Trophoblast cell (in vitro differentiated cells and primary cell): ENCODE measurements at regions not wholly inside any gene's neighbourhood (a gene's known extent, or its start where the extent isn't known, plus 50 kb on each side); places are given as distances from the start of the nearest gene placed in this dataset.
"Not testable (repeated sequence)": the region's sequence is repeated elsewhere in the genome, so short reads cannot be mapped to it uniquely, and the experiment has no call there.

Source experiments
- DNase-seq, 2 donors: peaks; one replicate each; pipeline ENCODE4 v3.0.0-alpha.2; 2016
- H2AFZ ChIP-seq: 2 replicates; pipeline ENCODE4 v1.6.1; 2013; ENCODE audit warnings: low read length, moderate library complexity, mild to moderate bottlenecking; ENCODE audit not compliant: insufficient read depth, poor library complexity
- H2AK5ac ChIP-seq: 2 replicates; pipeline ENCODE4 v1.6.1; 2013; ENCODE audit warnings: mild to moderate bottlenecking, low read length
- H2BK120ac ChIP-seq: 2 replicates; pipeline ENCODE4 v1.6.1; 2013; ENCODE audit warnings: low read length, mild to moderate bottlenecking, moderate library complexity; ENCODE audit not compliant: insufficient read depth, poor library complexity
- H2BK12ac ChIP-seq: 2 replicates; pipeline ENCODE4 v1.6.1; 2013; ENCODE audit warnings: mild to moderate bottlenecking, low read length, moderate library complexity
- H2BK5ac ChIP-seq: 2 replicates; pipeline ENCODE4 v1.6.1; 2013; ENCODE audit warnings: low read length, low read depth, moderate library complexity, mild to moderate bottlenecking; ENCODE audit not compliant: poor library complexity
- H3K14ac ChIP-seq: 2 replicates; pipeline ENCODE4 v1.6.1; 2013; ENCODE audit warnings: mild to moderate bottlenecking, low read length
- H3K18ac ChIP-seq: 2 replicates; pipeline ENCODE4 v1.6.1; 2013; ENCODE audit warnings: mild to moderate bottlenecking, low read length
- H3K23ac ChIP-seq: 2 replicates; pipeline ENCODE4 v1.6.1; 2013; ENCODE audit warnings: low read length
- H3K27ac ChIP-seq: 2 replicates; pipeline ENCODE4 v1.5.1; 2013; ENCODE audit warnings: low read depth, mild to moderate bottlenecking, inconsistent platforms, low read length, moderate library complexity
- H3K27me3 ChIP-seq: 2 replicates; pipeline ENCODE4 v1.6.1; 2013; ENCODE audit warnings: inconsistent platforms, mild to moderate bottlenecking, low read length, moderate library complexity; ENCODE audit not compliant: insufficient read depth
- H3K36me3 ChIP-seq, 2 experiments: 1 replicate in 1 of 2; 2 replicates in 1 of 2; pipeline ENCODE4 v1.6.1; 2013; ENCODE audit warnings: low read length in 2 of 2, mild to moderate bottlenecking in 2 of 2, moderate library complexity in 1 of 2; ENCODE audit not compliant: insufficient read depth in 2 of 2, control insufficient read depth in 1 of 2
- H3K4ac ChIP-seq: 2 replicates; pipeline ENCODE4 v1.6.1; 2013; ENCODE audit warnings: low read depth, mild to moderate bottlenecking, low read length, moderate library complexity
- H3K4me1 ChIP-seq, 2 experiments: 1 replicate in 1 of 2; 2 replicates in 1 of 2; pipeline ENCODE4 v1.6.1; 2013; ENCODE audit warnings: low read length in 2 of 2, mild to moderate bottlenecking in 2 of 2, moderate library complexity in 1 of 2; ENCODE audit not compliant: insufficient read depth in 2 of 2, control insufficient read depth in 1 of 2
- H3K4me2 ChIP-seq: 2 replicates; pipeline ENCODE4 v1.6.1; 2013; ENCODE audit warnings: inconsistent platforms, mild to moderate bottlenecking, low read length, moderate library complexity
- H3K4me3 ChIP-seq: 2 replicates; pipeline ENCODE4 v1.5.1; 2013; ENCODE audit warnings: mild to moderate bottlenecking, low read depth, low read length, inconsistent platforms
- H3K79me1 ChIP-seq: one replicate; pipeline ENCODE4 v1.6.1; 2013; ENCODE audit warnings: low read length
- H3K79me2 ChIP-seq: 2 replicates; pipeline ENCODE4 v1.6.1; 2013; ENCODE audit warnings: low read length, mild to moderate bottlenecking; ENCODE audit not compliant: control insufficient read depth, insufficient read depth, poor library complexity
- H3K9ac ChIP-seq: 2 replicates; pipeline ENCODE4 v1.6.1; 2013; ENCODE audit warnings: mild to moderate bottlenecking, low read length
- H3K9me3 ChIP-seq: 2 replicates; pipeline ENCODE4 v1.6.1; 2013; ENCODE audit warnings: low read depth, mild to moderate bottlenecking, control low read depth, inconsistent platforms, low read length; ENCODE audit not compliant: insufficient read depth
- H4K12ac ChIP-seq: 2 replicates; pipeline ENCODE4 v1.6.1; 2013; ENCODE audit warnings: low read depth, mild to moderate bottlenecking, low read length, moderate library complexity
- H4K8ac ChIP-seq: 2 replicates; pipeline ENCODE4 v1.6.1; 2013; ENCODE audit warnings: low read depth, mild to moderate bottlenecking, low read length, moderate library complexity
- H4K91ac ChIP-seq: one replicate; pipeline ENCODE4 v1.6.1; 2013; ENCODE audit warnings: low read depth, mild to moderate bottlenecking, low read length, moderate library complexity
- WGBS: extraction: QIAGEN DNeasy Blood & Tissue Kit; methylation state at CpG from one replicate; pipeline ENCODE4 v1.1.7; 2013; ENCODE audit warnings: missing lambda C conversion rate; ENCODE audit not compliant: insufficient read length, insufficient coverage; ENCODE audit errors: extremely low coverage; 5-methylcytosine and 5-hydroxymethylcytosine counted together

DNA sequence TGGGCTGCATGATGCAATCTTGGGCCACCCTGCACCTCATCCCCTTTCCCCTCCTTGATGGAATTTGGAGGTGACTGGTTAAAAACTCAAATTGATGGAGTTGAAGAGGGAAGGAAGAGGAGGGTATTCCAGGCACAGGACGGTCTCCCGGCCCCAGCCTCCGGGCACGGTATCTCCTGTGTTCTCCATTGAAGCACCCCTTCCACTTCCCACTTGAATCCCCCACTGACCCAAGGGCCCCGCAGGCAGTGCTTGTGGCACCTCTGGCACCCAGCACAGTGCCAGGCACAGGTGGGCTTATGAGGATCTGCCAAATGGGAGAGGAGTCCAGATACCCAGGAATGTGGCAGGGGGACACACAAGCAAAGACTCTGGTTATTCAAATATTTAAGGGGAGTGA, 271.6 kb downstream of the GOLGA6L6 start:
- not testable (repeated sequence) for H3K9ac ChIP-seq, DNase-seq, H3K4me1 ChIP-seq, H3K23ac ChIP-seq, H3K27me3 ChIP-seq, H3K4me2 ChIP-seq, H3K79me1 ChIP-seq, H2BK12ac ChIP-seq, H3K14ac ChIP-seq, H2AK5ac ChIP-seq, H4K91ac ChIP-seq, H3K27ac ChIP-seq, H3K4ac ChIP-seq, H3K36me3 ChIP-seq, H3K79me2 ChIP-seq, H2AFZ ChIP-seq, H3K18ac ChIP-seq, H3K4me3 ChIP-seq, H4K12ac ChIP-seq, H4K8ac ChIP-seq, H2BK120ac ChIP-seq, H2BK5ac ChIP-seq
- peaks cover 22% of the 10 kb centered on the region for H3K9me3 ChIP-seq
- WGBS = no CpG with 5 or more reads among the region's 5 CpGs

DNA sequence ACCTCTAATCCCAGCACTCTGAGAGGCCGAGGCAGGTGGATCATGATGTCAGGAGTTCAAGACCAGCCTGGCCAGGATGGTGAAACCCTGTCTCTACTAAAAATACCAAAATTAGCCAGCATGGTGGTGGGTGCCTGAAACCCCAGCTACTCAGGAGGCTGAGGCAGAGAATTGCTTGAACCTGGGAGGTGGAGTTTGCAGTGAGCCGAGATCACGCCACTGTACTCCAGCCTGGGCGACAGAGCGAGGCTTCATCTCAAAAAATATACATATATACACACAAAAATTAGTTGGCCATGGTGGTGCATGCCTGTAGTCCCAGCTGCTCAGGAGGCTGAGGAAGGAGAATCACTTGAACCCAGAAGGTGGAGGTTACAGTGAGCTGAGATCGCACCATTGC, 273.6 kb downstream of the GOLGA6L6 start:
- H2BK12ac ChIP-seq = not testable (repeated sequence)

DNA sequence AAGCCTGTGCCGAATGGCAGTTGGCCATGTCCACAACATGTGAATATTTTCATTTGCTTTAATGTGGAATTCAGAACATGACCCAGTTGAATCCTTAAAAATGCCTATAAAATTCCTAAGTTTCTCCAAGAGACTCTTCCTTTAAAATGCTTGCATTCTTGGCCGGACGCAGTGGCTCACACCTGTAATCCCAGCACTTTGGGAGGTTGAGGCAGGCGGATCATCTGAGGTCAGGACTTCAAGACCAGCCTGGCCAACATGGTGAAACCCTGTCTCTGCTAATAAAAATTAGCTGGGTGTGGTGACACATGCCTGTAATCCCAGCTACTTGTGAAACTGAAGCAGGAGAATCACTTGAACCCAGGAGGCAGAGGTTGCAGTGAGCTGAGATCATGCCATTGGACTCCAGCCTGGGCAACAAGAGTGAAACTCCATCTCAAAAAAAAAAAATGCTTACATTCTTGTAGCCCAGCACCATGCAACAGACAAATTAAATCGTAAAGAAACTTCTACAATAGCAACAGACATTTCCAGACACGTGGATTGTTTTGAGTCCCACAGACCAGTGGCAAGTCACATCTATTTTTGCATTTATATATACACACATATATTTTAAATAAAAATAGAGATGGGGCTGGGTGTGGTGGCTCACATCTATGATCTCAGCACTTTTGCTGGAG, 274.4 kb downstream of the GOLGA6L6 start:
- not testable (repeated sequence) for DNase-seq, H3K79me2 ChIP-seq, H3K4me1 ChIP-seq, H3K4me2 ChIP-seq, H4K8ac ChIP-seq, H3K36me3 ChIP-seq, H2BK5ac ChIP-seq, H2AK5ac ChIP-seq, H2BK12ac ChIP-seq, H4K12ac ChIP-seq, H4K91ac ChIP-seq, H3K4me3 ChIP-seq, H3K14ac ChIP-seq, H3K23ac ChIP-seq, H3K27ac ChIP-seq, H3K79me1 ChIP-seq, H2AFZ ChIP-seq, H3K18ac ChIP-seq, H3K4ac ChIP-seq, H2BK120ac ChIP-seq, H3K9ac ChIP-seq, H3K27me3 ChIP-seq
- H3K9me3 ChIP-seq = peaks cover 10% of the 10 kb centered on the region
- WGBS = no CpG with 5 or more reads among the region's 6 CpGs

More for the DNA sequence above, 273.6 kb downstream of the GOLGA6L6 start:
- not testable (repeated sequence) for H3K4me1 ChIP-seq, H3K79me2 ChIP-seq, H2AFZ ChIP-seq, H3K18ac ChIP-seq, H3K4me3 ChIP-seq, H3K4ac ChIP-seq, H3K4me2 ChIP-seq, DNase-seq, H3K36me3 ChIP-seq, H2BK5ac ChIP-seq, H3K79me1 ChIP-seq, H3K9ac ChIP-seq, H4K8ac ChIP-seq, H3K14ac ChIP-seq, H4K12ac ChIP-seq, H4K91ac ChIP-seq, H2AK5ac ChIP-seq, H3K23ac ChIP-seq, H3K27ac ChIP-seq, H3K27me3 ChIP-seq, H2BK120ac ChIP-seq
- WGBS = no CpG with 5 or more reads among the region's 6 CpGs
- peaks cover 18% of the 10 kb centered on the region for H3K9me3 ChIP-seq

DNA sequence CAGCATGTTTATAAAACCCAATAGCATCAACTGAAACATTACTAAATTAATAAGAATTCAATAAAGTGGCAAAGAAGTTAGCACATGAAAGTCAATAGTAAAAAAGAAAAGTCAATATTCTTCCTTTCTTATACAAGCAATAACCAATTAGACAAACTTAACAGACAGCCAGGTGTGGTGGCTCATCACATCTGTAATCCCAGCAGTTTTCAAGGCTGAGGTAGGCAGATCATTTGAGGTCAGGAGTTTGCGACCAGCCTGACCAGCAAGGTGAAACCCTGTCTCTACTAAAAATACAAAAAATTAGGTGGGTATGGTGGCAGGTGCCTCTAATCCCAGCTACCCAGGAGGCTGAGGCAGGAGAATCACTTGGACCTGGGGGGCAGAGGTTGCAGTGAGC, 275.9 kb downstream of the GOLGA6L6 start:
- WGBS = no CpG with 5 or more reads among the region's 1 CpG

More for the DNA sequence above, 275.9 kb downstream of the GOLGA6L6 start:
- H4K91ac ChIP-seq, H2BK5ac ChIP-seq, H3K27me3 ChIP-seq, DNase-seq, H3K27ac ChIP-seq, H4K8ac ChIP-seq, H3K18ac ChIP-seq, H3K14ac ChIP-seq, H2BK120ac ChIP-seq, H3K9me3 ChIP-seq, H3K4me1 ChIP-seq, H2AK5ac ChIP-seq, H4K12ac ChIP-seq, H3K79me2 ChIP-seq, H3K4me2 ChIP-seq, H2BK12ac ChIP-seq, H3K4ac ChIP-seq, H3K23ac ChIP-seq, H3K36me3 ChIP-seq, H3K4me3 ChIP-seq, H3K9ac ChIP-seq, H2AFZ ChIP-seq, H3K79me1 ChIP-seq: not testable (repeated sequence)
